CD4-positive, alpha-beta T cell treated with Interleukin-21 for 1 hour (primary cell): ENCODE measurements at regions not wholly inside any gene's neighbourhood (a gene's known extent, or its start where the extent isn't known, plus 50 kb on each side); places are given as distances from the start of the nearest gene placed in this dataset.

Experiments used
- DNase-seq: peaks from one replicate; pipeline ENCODE4 v3.0.0-alpha.2; 2020

- no peak for DNase-seq
Measured at GRCh38 chr18:45384962-45385315, 230.3 kb upstream of the SLC14A2 start.

DNA sequence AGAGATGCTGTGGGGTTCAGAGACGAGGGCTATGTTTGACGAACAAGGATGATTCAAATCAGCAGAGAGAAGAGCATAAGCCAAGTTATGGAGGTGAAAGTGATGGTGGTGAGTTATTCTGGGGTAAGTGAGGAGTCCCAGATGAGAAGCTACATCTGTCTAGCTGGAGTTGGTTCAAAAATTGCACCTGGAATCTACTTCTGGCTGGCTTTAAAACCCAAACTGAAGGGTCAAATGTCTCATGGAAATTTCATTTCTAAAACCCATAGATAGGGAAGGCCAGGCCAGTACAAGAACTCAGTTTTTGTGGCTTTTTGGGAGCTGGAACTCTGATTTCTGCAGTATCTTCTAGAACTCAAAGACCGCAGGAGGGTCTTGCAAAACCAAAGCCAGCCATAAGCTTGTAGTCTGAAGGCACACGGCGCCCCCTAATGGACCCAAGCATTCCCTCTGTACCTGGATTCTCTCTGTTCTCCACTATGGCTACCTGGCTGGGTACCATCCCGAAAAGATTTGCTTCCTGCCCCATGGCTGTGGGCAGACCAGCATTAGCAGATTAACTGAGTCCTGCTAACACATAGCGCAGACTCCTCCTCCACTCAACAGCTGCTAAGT lies 229.1 kb upstream of the SLC14A2 start:
- no peak for DNase-seq

GRCh38 chr18:45387229-45387628 lies 228.0 kb upstream of the SLC14A2 start:
- DNase-seq, result no peak

GRCh38 chr18:45398448-45398847 lies 216.8 kb upstream of the SLC14A2 start:
- no peak for DNase-seq

DNA sequence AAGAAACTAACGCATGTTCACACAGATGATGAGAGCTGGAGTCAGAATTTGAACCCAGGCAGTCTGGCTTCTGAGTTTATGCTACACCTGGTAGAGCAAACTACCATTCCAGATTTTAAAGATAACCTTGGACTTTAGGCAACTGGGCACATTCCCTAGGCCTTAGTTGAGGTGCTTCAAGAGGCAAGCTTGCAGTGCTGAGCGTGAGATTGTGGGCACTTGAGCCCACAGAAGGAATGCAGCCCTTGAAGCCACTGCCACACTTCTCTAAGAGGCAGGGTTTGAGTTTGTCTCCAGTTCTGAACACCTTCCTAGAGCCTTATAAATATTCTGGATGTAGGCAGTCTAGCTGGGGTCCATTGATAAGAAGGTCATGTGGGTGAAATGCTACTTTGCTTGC lies 216.1 kb upstream of the SLC14A2 start:
- no peak for DNase-seq

- DNase-seq, result no peak
Measured at GRCh38 chr18:45399643-45400042, 215.6 kb upstream of the SLC14A2 start.

- no peak for DNase-seq
Measured at GRCh38 chr18:45402485-45403056, 212.7 kb upstream of the SLC14A2 start.

- DNase-seq, result no peak
Measured at GRCh38 chr18:45403341-45404049, 211.8 kb upstream of the SLC14A2 start.

DNA sequence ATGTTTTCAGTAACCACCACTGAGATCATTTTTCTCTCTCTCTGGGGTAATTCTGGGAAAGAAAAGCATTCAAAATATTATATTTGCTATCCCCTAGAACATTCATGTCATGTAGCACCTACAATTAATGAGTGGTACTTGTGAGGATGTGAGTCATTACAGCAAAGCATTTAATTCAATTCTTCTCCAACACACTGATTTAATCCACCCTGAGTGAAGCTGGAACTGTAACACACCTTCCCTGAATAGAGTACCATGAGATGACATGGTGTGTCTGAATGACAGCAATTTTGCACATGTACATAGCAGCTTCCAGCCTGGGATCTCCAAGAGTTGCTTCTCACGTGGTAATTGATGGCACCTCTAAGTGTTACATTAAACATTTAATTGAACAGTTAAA lies 207.1 kb upstream of the SLC14A2 start:
- DNase-seq, result no peak

DNA sequence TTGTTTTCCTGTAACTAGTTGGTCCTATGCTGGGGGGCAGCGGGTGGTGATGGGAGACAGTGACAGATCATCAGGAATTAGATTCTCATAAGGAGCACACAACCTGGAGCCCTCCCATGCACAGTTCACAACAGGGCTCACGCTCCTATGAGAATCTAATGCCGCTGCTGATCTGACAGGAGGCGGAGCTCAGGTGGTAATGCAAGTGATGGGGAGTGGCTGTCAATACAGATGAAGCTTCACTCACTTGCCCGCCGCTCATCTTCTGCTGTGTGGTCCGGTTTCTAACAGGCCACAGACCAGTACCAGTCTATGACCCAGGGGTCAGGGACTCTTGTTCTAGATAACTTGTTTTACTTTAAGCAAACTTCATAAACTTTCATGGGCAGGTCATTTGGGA lies 205.3 kb upstream of the SLC14A2 start:
- DNase-seq, result no peak

GRCh38 chr18:45412577-45412976 lies 202.7 kb upstream of the SLC14A2 start:
- DNase-seq, result no peak

DNA sequence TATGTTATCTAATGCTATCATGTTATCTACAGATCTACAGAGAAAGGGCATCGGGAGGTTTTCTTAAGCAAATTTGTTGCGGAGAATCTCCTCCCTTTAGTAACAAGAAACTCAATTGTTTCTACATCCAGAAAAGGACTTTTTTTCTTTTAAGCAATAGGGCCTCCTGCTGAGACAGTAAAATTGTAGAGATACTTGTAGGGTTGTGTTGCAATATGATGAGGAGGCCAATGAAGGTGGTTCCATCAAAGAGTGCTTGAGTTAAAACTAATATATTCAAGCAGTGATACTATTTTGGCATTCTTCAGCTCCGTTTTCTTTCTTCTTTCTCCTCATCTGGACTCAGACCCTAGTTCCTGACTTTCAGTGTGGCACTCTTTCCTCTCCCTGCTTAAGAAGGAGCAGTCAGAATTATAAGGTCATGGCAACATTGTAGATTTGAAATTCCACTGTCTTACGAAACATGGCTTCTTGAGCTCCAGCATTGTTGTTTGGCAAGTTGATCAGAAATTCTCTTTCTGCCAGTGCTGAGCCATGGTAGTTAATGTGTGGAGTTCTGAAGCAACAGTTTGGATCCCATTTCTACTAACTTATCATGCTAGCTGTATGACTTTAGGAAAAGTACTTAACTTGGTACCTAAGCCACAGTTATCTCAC lies 202.0 kb upstream of the SLC14A2 start:
- DNase-seq, result no peak

DNA sequence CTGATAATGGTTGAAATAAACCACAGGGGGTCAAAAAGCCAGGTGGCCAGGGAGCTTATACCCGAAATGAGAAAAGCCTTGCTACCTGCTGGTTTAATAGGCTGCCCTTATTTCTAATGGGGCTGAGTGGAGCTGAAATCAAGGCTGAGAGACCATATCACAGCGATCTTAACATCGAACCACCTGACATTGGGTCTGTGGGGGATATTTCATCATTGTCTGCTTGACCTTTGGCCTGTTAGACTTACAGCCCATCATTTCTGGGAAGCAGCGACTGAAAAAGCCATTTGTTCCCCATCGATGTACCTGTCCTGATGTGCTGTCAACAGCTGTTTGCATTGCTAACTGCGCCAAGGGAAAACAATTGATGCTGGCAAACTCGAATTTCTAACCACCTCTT lies 199.7 kb upstream of the SLC14A2 start:
- DNase-seq, result no peak

DNA sequence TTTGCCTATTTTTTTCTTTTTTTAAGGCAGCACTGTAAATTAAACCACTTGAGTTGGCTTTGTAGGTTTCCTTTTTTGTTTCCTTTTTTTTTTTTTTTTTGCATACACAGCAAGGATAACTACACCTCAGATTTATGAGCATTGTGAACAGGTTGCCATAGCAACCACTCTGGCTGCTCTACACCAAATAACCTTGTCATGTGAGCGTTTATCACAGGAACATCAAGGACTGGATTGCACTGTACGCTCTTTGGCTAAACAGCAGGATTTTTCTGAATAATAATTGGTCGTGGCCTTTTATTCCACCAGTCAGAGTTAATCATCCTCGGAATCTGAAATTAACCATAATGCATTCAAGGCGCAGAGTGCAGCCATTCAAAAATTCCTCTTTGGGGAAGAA lies 199.1 kb upstream of the SLC14A2 start:
- no peak for DNase-seq

- no peak for DNase-seq
Measured at GRCh38 chr18:45417392-45417791, 197.9 kb upstream of the SLC14A2 start.

GRCh38 chr18:45423659-45424058 lies 191.6 kb upstream of the SLC14A2 start:
- no peak for DNase-seq

- no peak for DNase-seq
Measured at GRCh38 chr18:45430041-45430440, 185.2 kb upstream of the SLC14A2 start.

GRCh38 chr18:45435810-45436209 lies 179.5 kb upstream of the SLC14A2 start:
- DNase-seq, result no peak

GRCh38 chr18:45437366-45437765 lies 177.9 kb upstream of the SLC14A2 start:
- DNase-seq, result no peak

- DNase-seq, result no peak
Measured at GRCh38 chr18:45439851-45440645, 175.2 kb upstream of the SLC14A2 start.

DNA sequence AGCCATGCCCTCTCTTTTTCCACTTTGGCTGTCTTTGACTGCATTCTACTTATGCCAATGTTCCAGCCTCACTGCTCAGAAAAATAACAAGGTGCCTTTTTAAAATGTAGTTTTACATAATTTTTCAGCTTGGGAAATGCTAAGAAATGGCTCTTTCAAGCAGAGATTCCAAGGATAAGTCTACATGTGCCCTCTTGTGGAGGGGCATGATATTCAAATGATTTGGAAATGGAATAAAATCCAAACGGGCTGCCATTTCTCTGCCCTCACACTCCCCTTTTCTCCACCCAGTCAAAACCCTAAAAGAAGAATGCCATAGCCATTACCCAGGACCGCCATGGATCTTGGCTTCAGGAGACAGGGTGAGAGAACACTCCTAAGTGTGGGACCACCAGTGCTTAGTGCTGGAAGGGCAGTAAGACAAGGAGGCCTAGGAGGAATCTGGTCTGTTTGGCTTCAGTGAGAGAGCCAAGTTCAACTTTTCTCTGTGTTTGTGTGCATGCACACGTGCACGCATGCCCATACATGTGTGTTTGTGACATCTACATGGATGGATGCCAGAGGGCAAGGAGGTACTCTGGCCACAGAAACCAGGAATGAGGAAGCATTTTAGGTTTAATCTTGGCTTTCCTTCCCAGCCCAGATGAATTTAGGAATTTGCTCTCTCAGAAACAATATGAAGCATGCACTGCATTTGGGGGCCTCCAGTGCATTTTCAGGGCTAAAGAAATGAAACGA lies 174.0 kb upstream of the SLC14A2 start:
- DNase-seq, result no peak

- no peak for DNase-seq
Measured at GRCh38 chr18:45444040-45444439, 171.2 kb upstream of the SLC14A2 start.
